A673 (cell line): ENCODE measurements at regions not wholly inside any gene's neighbourhood (a gene's known extent, or its start where the extent isn't known, plus 50 kb on each side); places are given as distances from the start of the nearest gene placed in this dataset.

ENCODE experiments used
- CTCF ChIP-seq: fragments of 300-800, 200-600 bp; sonication (generic); conservative IDR thresholded peaks from 2 replicates; pipeline ENCODE4 v1.5.1; 2017; ENCODE audit warnings: low read depth, mild to moderate bottlenecking, antibody characterized with exemption, low read length, moderate library complexity, mixed read lengths
- EZH2 ChIP-seq: fragments of 200-600 bp; sonication (generic); IDR thresholded peaks from 2 replicates; pipeline ENCODE4 v1.6.1; 2017; ENCODE audit warnings: borderline replicate concordance, low read depth, mild to moderate bottlenecking, mixed read lengths, antibody characterized with exemption, low read length; ENCODE audit not compliant: poor library complexity, severe bottlenecking

- no peak for TF ChIP-seq CTCF
- TF ChIP-seq EZH2 = no peak
Observed at GRCh38 chrX:118221733-118222132, 105.1 kb upstream of the KLHL13 start.
